ENCODE measurements at regions not wholly inside any gene's neighbourhood (a gene's known extent, or its start where the extent isn't known, plus 50 kb on each side); places are given as distances from the start of the nearest gene placed in this dataset.
"Not testable (repeated sequence)": the region's sequence is repeated elsewhere in the genome, so short reads cannot be mapped to it uniquely, and the experiment has no call there.

- not testable (repeated sequence) for TF ChIP-seq EZH2 (IDR thresholded peaks at IDR 0.05; ENCODE audit: insufficient read depth, poor library complexity, severe bottlenecking); EZH2phosphoT487 (IDR thresholded peaks at IDR 0.05; ENCODE audit: insufficient read depth, low read depth)
Observed at GRCh38 chr21:27768046-27768637, 801.3 kb upstream of the ADAMTS5 start.

Data from GM23248 (cell line).